Endothelial cell of umbilical vein (primary cell): ENCODE measurements at regions not wholly inside any gene's neighbourhood (a gene's known extent, or its start where the extent isn't known, plus 50 kb on each side); places are given as distances from the start of the nearest gene placed in this dataset.

Experiments used
- CTCF ChIP-seq, 2 donors: IDR thresholded peaks; 1 replicate in 1 of 2; 2 replicates in 1 of 2; pipeline ENCODE4 v1.5.1; 2011; ENCODE audit warnings: low read length in 2 of 2, mild to moderate bottlenecking in 2 of 2, moderate library complexity in 2 of 2, control low read depth in 1 of 2, inconsistent platforms in 1 of 2, low read depth in 1 of 2; ENCODE audit not compliant: insufficient read depth in 1 of 2; ENCODE audit errors: extremely low read depth in 1 of 2
- MAX ChIP-seq: IDR thresholded peaks from 2 replicates; pipeline ENCODE4 v1.6.1; 2011; ENCODE audit not compliant: insufficient read depth, insufficient read length
- POLR2A ChIP-seq: IDR thresholded peaks from 2 replicates; pipeline ENCODE4 v1.6.1; 2012; ENCODE audit warnings: low read depth, mild to moderate bottlenecking, control low read depth, low read length

- TF ChIP-seq CTCF (IDR thresholded peaks at IDR 0.05; ENCODE audit: extremely low read depth in 1 of 2, insufficient read depth in 1 of 2, low read depth in 1 of 2, low read length in 2 of 2), result no peak
- no peak for TF ChIP-seq POLR2A
- no peak for TF ChIP-seq MAX
These were observed 147.6 kb downstream of the BCOR start for GRCh38 chrX:39950018-39950688.
